Lower leg skin (tissue), 3 donors: ENCODE measurements at regions not wholly inside any gene's neighbourhood (a gene's known extent, or its start where the extent isn't known, plus 50 kb on each side); places are given as distances from the start of the nearest gene placed in this dataset.

Experiments
- CTCF ChIP-seq, 3 donors: fragments of 450-650 bp; IDR thresholded peaks; one replicate each; pipeline ENCODE4 v1.5.1; 2016; ENCODE audit warnings: antibody characterized with exemption in 3 of 3, mild to moderate bottlenecking in 3 of 3, moderate library complexity in 2 of 3
- POLR2A ChIP-seq, 2 donors: fragments of 450-650 bp; IDR thresholded peaks; one replicate each; pipeline ENCODE4 v1.6.1; 2016 to 2017; ENCODE audit warnings: antibody characterized with exemption in 2 of 2, mild to moderate bottlenecking in 1 of 2, moderate library complexity in 1 of 2

- TF ChIP-seq CTCF (IDR thresholded peaks at IDR 0.05) (no peak), POLR2A (IDR thresholded peaks at IDR 0.05) (no peak)
These were observed 279.2 kb downstream of the QDPR start for GRCh38 chr4:17232566-17233253.
